Endothelial cell of umbilical vein (primary cell): ENCODE measurements at regions not wholly inside any gene's neighbourhood (a gene's known extent, or its start where the extent isn't known, plus 50 kb on each side); places are given as distances from the start of the nearest gene placed in this dataset.

Experiments used
- CTCF ChIP-seq, 2 donors: IDR thresholded peaks; 1 replicate in 1 of 2; 2 replicates in 1 of 2; pipeline ENCODE4 v1.5.1; 2011; ENCODE audit warnings: low read length in 2 of 2, mild to moderate bottlenecking in 2 of 2, moderate library complexity in 2 of 2, control low read depth in 1 of 2, inconsistent platforms in 1 of 2, low read depth in 1 of 2; ENCODE audit not compliant: insufficient read depth in 1 of 2; ENCODE audit errors: extremely low read depth in 1 of 2
- EZH2 ChIP-seq: IDR thresholded peaks from 2 replicates; pipeline ENCODE4 v1.6.1; 2012; ENCODE audit warnings: borderline replicate concordance, low read depth, mild to moderate bottlenecking, moderate library complexity, low read length, inconsistent platforms; ENCODE audit not compliant: severe bottlenecking
- MYC ChIP-seq: IDR thresholded peaks from one replicate; pipeline ENCODE4 v1.6.1; 2011; ENCODE audit warnings: mild to moderate bottlenecking, low read depth, low read length
- POLR2A ChIP-seq: IDR thresholded peaks from 2 replicates; pipeline ENCODE4 v1.6.1; 2012; ENCODE audit warnings: low read depth, mild to moderate bottlenecking, control low read depth, low read length

GRCh38 chrX:43474321-43474720 lies 181.8 kb upstream of the MAOA start:
- TF ChIP-seq CTCF (IDR thresholded peaks at IDR 0.05; ENCODE audit: extremely low read depth in 1 of 2, insufficient read depth in 1 of 2, low read depth in 1 of 2, low read length in 2 of 2), result no peak
- no peak for TF ChIP-seq EZH2
- no peak for TF ChIP-seq POLR2A
- no peak for TF ChIP-seq MYC
